T follicular helper cell (primary cell): ENCODE measurements at regions not wholly inside any gene's neighbourhood (a gene's known extent, or its start where the extent isn't known, plus 50 kb on each side); places are given as distances from the start of the nearest gene placed in this dataset.
"Not testable (repeated sequence)": the region's sequence is repeated elsewhere in the genome, so short reads cannot be mapped to it uniquely, and the experiment has no call there.

Experiments
- DNase-seq: peaks from one replicate; pipeline ENCODE4 v3.0.0-alpha.2; 2020; ENCODE audit warnings: low read depth

- not testable (repeated sequence) for DNase-seq
Measured at GRCh38 chrX:129084291-129084690, 439.0 kb downstream of the SMARCA1 start.

- no peak for DNase-seq
Measured at GRCh38 chrX:129077424-129078170, 445.7 kb downstream of the SMARCA1 start.

GRCh38 chrX:129071390-129071789, 451.9 kb downstream of the SMARCA1 start:
- no peak for DNase-seq

GRCh38 chrX:129065895-129066294, 457.4 kb downstream of the SMARCA1 start:
- no peak for DNase-seq

- DNase-seq = no peak
Measured at GRCh38 chrX:129058405-129058804, 464.9 kb downstream of the SMARCA1 start.

GRCh38 chrX:129043138-129043537, 480.2 kb downstream of the SMARCA1 start:
- DNase-seq = no peak

GRCh38 chrX:129041319-129041718, 482.0 kb downstream of the SMARCA1 start:
- DNase-seq = no peak

GRCh38 chrX:129040124-129040523, 483.2 kb downstream of the SMARCA1 start:
- no peak for DNase-seq

GRCh38 chrX:129039176-129039575, 484.1 kb downstream of the SMARCA1 start:
- no peak for DNase-seq

GRCh38 chrX:129037389-129037788, 485.9 kb downstream of the SMARCA1 start:
- no peak for DNase-seq

- DNase-seq = no peak
Measured at GRCh38 chrX:129035180-129035579, 488.1 kb downstream of the SMARCA1 start.

- DNase-seq = no peak
Measured at GRCh38 chrX:129034196-129034595, 489.1 kb downstream of the SMARCA1 start.

- DNase-seq = no peak
Measured at GRCh38 chrX:129026202-129026601, 497.1 kb downstream of the SMARCA1 start.

- no peak for DNase-seq
Measured at GRCh38 chrX:129025376-129025775, 497.9 kb downstream of the SMARCA1 start.

GRCh38 chrX:129019412-129019811, 503.9 kb downstream of the SMARCA1 start:
- DNase-seq = no peak

- DNase-seq = no peak
Measured at GRCh38 chrX:129015381-129015780, 507.9 kb downstream of the SMARCA1 start.

GRCh38 chrX:129013574-129013973, 509.7 kb downstream of the SMARCA1 start:
- no peak for DNase-seq

- no peak for DNase-seq
Measured at GRCh38 chrX:129007631-129008030, 515.7 kb downstream of the SMARCA1 start.

- no peak for DNase-seq
Measured at GRCh38 chrX:129006491-129006890, 516.8 kb downstream of the SMARCA1 start.

- no peak for DNase-seq
Measured at GRCh38 chrX:129000797-129001196, 522.5 kb downstream of the SMARCA1 start.

- DNase-seq = no peak
Measured at GRCh38 chrX:129000018-129000417, 523.3 kb downstream of the SMARCA1 start.

- no peak for DNase-seq
Measured at GRCh38 chrX:128992107-128992971, 531.0 kb downstream of the SMARCA1 start.

- no peak for DNase-seq
Measured at GRCh38 chrX:128975745-128976144, 547.5 kb downstream of the SMARCA1 start.
